GM12873 (cell line): ENCODE measurements at regions not wholly inside any gene's neighbourhood (a gene's known extent, or its start where the extent isn't known, plus 50 kb on each side); places are given as distances from the start of the nearest gene placed in this dataset.

Source experiments
- CTCF ChIP-seq: IDR thresholded peaks from 2 replicates; pipeline ENCODE4 v1.5.1; 2012; ENCODE audit warnings: low read depth, mild to moderate bottlenecking, moderate library complexity, low read length, control low read depth; ENCODE audit not compliant: insufficient read depth; ENCODE audit errors: missing control alignments

GRCh38 chr1:38114241-38115026 is 67.8 kb upstream of the POU3F1 start:
- no peak for TF ChIP-seq CTCF

- no peak for TF ChIP-seq CTCF
Measured at GRCh38 chr1:38113159-38113666, 66.6 kb upstream of the POU3F1 start.

- TF ChIP-seq CTCF: no peak
Measured at GRCh38 chr1:38111589-38111988, 65.0 kb upstream of the POU3F1 start.

GRCh38 chr1:38105267-38105666 is 58.7 kb upstream of the POU3F1 start:
- no peak for TF ChIP-seq CTCF

GRCh38 chr1:38102636-38103035 is 56.0 kb upstream of the POU3F1 start:
- no peak for TF ChIP-seq CTCF

GRCh38 chr1:38101037-38101785 is 54.6 kb upstream of the POU3F1 start:
- TF ChIP-seq CTCF: no peak

- no peak for TF ChIP-seq CTCF
Measured at GRCh38 chr1:38098101-38098847, 51.7 kb upstream of the POU3F1 start.
